ENCODE measurements at regions not wholly inside any gene's neighbourhood (a gene's known extent, or its start where the extent isn't known, plus 50 kb on each side); places are given as distances from the start of the nearest gene placed in this dataset.

DNA sequence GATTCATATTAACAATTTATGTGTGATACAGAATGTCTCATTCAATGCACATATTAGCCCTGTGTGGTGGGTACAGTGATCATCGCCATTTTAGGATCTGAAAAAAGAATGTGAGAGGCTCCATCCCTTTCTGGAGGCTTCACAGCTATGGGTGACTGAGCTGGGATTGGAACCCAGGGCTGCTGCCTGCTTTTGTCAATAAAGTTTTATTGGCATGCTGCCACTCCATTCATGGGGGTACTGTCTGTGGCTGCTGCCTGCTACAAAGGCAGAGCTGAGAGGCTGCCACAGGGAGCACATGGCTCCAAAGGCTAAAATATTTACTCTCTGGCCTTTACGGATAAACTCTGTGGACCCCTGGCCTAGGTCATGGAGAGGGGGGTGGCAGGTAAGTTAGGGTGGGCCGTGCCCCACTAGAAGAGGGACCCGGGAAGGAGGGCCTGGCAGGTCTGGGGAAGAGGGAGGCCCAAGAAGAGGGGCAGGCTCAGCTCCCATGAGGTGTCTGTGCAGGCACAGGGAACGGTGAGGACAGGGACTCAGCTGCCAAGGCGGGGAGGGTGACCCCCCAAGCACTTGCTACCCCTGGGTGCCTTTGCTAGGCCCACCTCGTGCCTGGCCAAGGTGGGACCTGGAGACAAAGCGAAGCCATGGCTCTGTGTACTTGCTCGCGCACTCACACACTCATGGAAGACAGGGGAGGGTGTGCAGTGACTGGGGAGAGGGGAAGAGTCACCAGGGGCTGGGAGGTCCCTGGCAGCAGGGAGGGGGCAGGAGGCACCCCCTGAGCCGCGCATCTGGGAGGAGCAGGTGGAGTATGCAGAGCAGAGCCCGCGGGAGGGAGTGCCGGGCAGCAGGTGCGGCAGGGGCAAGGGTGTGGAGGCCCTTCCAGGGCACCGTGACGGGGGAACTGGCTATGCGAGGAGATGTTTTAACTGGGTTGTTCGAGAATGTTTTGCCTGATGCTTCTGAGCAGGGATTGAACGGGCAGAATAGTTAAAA is 335.3 kb downstream of the CTTN start:
- H3K4me1 ChIP-seq (ENCODE audit: insufficient read depth, low read length, poor library complexity, severe bottlenecking): no peaks in the 10 kb centered on the region
- no peaks in the 10 kb centered on the region for H3K36me3 ChIP-seq (ENCODE audit: insufficient read depth, low read length, poor library complexity, severe bottlenecking)
- CTCF ChIA-PET: no interaction called here
- H3K27ac ChIP-seq (ENCODE audit: low read depth, low read length, poor library complexity, severe bottlenecking): no peak overlapping the region
- H3K4me3 ChIP-seq (ENCODE audit: low read depth, low read length, poor library complexity, severe bottlenecking): no peak overlapping the region
- DNase-seq (ENCODE audit: low spot score): no peak
- H3K27me3 ChIP-seq (replicated peaks; ENCODE audit: insufficient read depth, low read depth, low read length, poor library complexity): no peaks in the 10 kb centered on the region
- BruUV-seq (replicated peaks): no TSS peak
- intact Hi-C loops (cut with micrococcal nuclease; ENCODE audit: unreplicated experiment): no loop called here
- TF ChIP-seq, protein P1, sequence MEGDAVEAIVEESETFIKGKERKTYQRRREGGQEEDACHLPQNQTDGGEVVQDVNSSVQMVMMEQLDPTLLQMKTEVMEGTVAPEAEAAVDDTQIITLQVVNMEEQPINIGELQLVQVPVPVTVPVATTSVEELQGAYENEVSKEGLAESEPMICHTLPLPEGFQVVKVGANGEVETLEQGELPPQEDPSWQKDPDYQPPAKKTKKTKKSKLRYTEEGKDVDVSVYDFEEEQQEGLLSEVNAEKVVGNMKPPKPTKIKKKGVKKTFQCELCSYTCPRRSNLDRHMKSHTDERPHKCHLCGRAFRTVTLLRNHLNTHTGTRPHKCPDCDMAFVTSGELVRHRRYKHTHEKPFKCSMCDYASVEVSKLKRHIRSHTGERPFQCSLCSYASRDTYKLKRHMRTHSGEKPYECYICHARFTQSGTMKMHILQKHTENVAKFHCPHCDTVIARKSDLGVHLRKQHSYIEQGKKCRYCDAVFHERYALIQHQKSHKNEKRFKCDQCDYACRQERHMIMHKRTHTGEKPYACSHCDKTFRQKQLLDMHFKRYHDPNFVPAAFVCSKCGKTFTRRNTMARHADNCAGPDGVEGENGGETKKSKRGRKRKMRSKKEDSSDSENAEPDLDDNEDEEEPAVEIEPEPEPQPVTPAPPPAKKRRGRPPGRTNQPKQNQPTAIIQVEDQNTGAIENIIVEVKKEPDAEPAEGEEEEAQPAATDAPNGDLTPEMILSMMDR (conservative IDR thresholded peaks at IDR 0.05; ENCODE audit: low read depth, low read length): no peak
- no peak for TF ChIP-seq EZH2 (IDR thresholded peaks at IDR 0.05; ENCODE audit: borderline replicate concordance, low read depth, low read length, poor library complexity, severe bottlenecking)
- no peaks in the 10 kb centered on the region for H3K9me3 ChIP-seq (ENCODE audit: low read depth, low read length, poor library complexity, severe bottlenecking)
- POLR2A ChIA-PET (ENCODE audit: low non-redundant PET): no interaction called here

DNA sequence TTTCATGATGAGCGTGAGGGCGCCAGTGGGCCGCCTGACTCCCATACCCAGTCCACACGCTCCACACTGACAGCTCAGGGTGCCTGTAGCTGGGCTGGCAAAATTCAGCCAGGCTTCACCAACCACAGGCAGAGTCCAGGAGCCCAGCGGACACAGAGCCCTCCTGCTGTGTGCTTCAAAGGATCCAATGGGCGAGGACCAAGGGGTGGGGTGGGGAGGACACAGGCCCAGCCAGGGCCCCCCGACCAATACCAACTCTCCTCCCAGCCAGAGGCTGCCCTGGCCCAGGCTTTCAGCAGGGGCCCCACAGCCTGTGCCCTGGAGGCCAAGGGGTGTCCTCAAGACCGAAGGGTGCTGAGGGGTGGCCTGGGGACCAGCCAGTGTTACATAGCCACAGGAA is 336.1 kb downstream of the CTTN start:
- no peaks in the 10 kb centered on the region for H3K9me3 ChIP-seq (ENCODE audit: low read depth, low read length, poor library complexity, severe bottlenecking)
- H3K4me1 ChIP-seq (ENCODE audit: insufficient read depth, low read length, poor library complexity, severe bottlenecking): no peaks in the 10 kb centered on the region
- no TSS peak for BruUV-seq (replicated peaks)
- POLR2A ChIA-PET (ENCODE audit: low non-redundant PET): no interaction called here
- intact Hi-C loops (cut with micrococcal nuclease; ENCODE audit: unreplicated experiment): no loop called here
- DNase-seq (ENCODE audit: low spot score): no peak
- TF ChIP-seq, protein P1 (conservative IDR thresholded peaks at IDR 0.05; ENCODE audit: low read depth, low read length): no peak
- TF ChIP-seq EZH2 (IDR thresholded peaks at IDR 0.05; ENCODE audit: borderline replicate concordance, low read depth, low read length, poor library complexity, severe bottlenecking): no peak
- CTCF ChIA-PET: no interaction called here
- H3K36me3 ChIP-seq (ENCODE audit: insufficient read depth, low read length, poor library complexity, severe bottlenecking): no peaks in the 10 kb centered on the region
- no peak overlapping the region for H3K27ac ChIP-seq (ENCODE audit: low read depth, low read length, poor library complexity, severe bottlenecking)
- no peak overlapping the region for H3K4me3 ChIP-seq (ENCODE audit: low read depth, low read length, poor library complexity, severe bottlenecking)
- no peaks in the 10 kb centered on the region for H3K27me3 ChIP-seq (replicated peaks; ENCODE audit: insufficient read depth, low read depth, low read length, poor library complexity)

DNA sequence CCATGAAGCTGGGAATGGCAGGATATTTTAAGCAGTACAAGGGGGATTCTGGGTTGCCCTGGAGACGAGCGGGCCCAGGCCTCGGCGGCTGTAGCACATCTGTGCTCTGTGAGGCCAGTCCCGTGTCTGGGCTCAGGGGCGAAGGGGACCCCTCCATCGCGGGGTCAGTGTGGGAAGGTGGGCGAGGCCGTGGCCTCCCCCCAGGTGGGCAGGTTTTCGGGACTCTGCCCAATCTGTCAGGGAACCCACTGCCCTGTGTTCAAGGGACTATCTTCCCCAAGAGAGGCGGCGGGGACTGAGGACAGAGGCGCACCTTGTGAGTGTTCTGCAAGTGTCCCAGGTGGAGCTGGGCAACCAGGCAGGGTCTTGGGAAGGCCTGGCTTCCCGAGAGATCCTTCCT is 336.6 kb downstream of the CTTN start:
- CTCF ChIA-PET: no interaction called here
- intact Hi-C loops (cut with micrococcal nuclease; ENCODE audit: unreplicated experiment): no loop called here

More for the DNA sequence above, 336.6 kb downstream of the CTTN start:
- no peaks in the 10 kb centered on the region for H3K27me3 ChIP-seq (replicated peaks; ENCODE audit: insufficient read depth, low read depth, low read length, poor library complexity)
- no peaks in the 10 kb centered on the region for H3K9me3 ChIP-seq (ENCODE audit: low read depth, low read length, poor library complexity, severe bottlenecking)
- no peak for TF ChIP-seq EZH2 (IDR thresholded peaks at IDR 0.05; ENCODE audit: borderline replicate concordance, low read depth, low read length, poor library complexity, severe bottlenecking)
- TF ChIP-seq, protein P1 (conservative IDR thresholded peaks at IDR 0.05; ENCODE audit: low read depth, low read length): no peak
- no TSS peak for BruUV-seq (replicated peaks)
- POLR2A ChIA-PET (ENCODE audit: low non-redundant PET): interaction anchor here (0.7 kb wide), 1 partner anchor 21 kb away, joined by 17 read pairs; no protein-coding TSS in a partner anchor
- no peak overlapping the region for H3K27ac ChIP-seq (ENCODE audit: low read depth, low read length, poor library complexity, severe bottlenecking)
- H3K4me3 ChIP-seq (ENCODE audit: low read depth, low read length, poor library complexity, severe bottlenecking): no peak overlapping the region
- H3K4me1 ChIP-seq (ENCODE audit: insufficient read depth, low read length, poor library complexity, severe bottlenecking): no peaks in the 10 kb centered on the region
- H3K36me3 ChIP-seq (ENCODE audit: insufficient read depth, low read length, poor library complexity, severe bottlenecking): no peaks in the 10 kb centered on the region
- DNase-seq (ENCODE audit: low spot score): no peak

Measured in A673 (cell line).